GM18873 (cell line): ENCODE measurements at regions not wholly inside any gene's neighbourhood (a gene's known extent, or its start where the extent isn't known, plus 50 kb on each side); places are given as distances from the start of the nearest gene placed in this dataset.
"Not testable (repeated sequence)": the region's sequence is repeated elsewhere in the genome, so short reads cannot be mapped to it uniquely, and the experiment has no call there.

Experiments used
- ATAC-seq: cut with Tn5 transposase; IDR thresholded peaks from one replicate; pipeline ENCODE4 v1.9.1; 2021; ENCODE audit warnings: mild to moderate bottlenecking, moderate library complexity, moderate number of reproducible peaks; ENCODE audit not compliant: unreplicated experiment, low FRiP score

- no peak for ATAC-seq
Measured at GRCh38 chr4:108416831-108417230, 203.5 kb upstream of the RPL34 start.

- no peak for ATAC-seq
Measured at GRCh38 chr4:108415389-108415788, 205.0 kb upstream of the RPL34 start.

GRCh38 chr4:108411836-108412235 is 208.5 kb upstream of the RPL34 start:
- no peak for ATAC-seq

- ATAC-seq, result not testable (repeated sequence)
Measured at GRCh38 chr4:108409691-108410090, 210.7 kb upstream of the RPL34 start.

GRCh38 chr4:108405586-108405985 is 214.8 kb upstream of the RPL34 start:
- no peak for ATAC-seq

- no peak for ATAC-seq
Measured at GRCh38 chr4:108400309-108400708, 220.1 kb upstream of the RPL34 start.

- no peak for ATAC-seq
Measured at GRCh38 chr4:108399610-108400265, 220.6 kb upstream of the RPL34 start.

- no peak for ATAC-seq
Measured at GRCh38 chr4:108398836-108399235, 221.5 kb upstream of the RPL34 start.

GRCh38 chr4:108398316-108398715 is 222.1 kb upstream of the RPL34 start:
- no peak for ATAC-seq

- no peak for ATAC-seq
Measured at GRCh38 chr4:108397850-108398249, 222.5 kb upstream of the RPL34 start.

GRCh38 chr4:108396900-108397497 is 223.4 kb upstream of the RPL34 start:
- no peak for ATAC-seq

- no peak for ATAC-seq
Measured at GRCh38 chr4:108395786-108396185, 224.6 kb upstream of the RPL34 start.

- no peak for ATAC-seq
Measured at GRCh38 chr4:108393890-108394472, 225.2 kb upstream of the LEF1 start.

GRCh38 chr4:108391701-108392455 is 223.1 kb upstream of the LEF1 start:
- ATAC-seq, result no peak

- ATAC-seq, result no peak
Measured at GRCh38 chr4:108385076-108385475, 216.3 kb upstream of the LEF1 start.

GRCh38 chr4:108384544-108384943 is 215.8 kb upstream of the LEF1 start:
- no peak for ATAC-seq

GRCh38 chr4:108383157-108383556 is 214.4 kb upstream of the LEF1 start:
- ATAC-seq, result no peak

- no peak for ATAC-seq
Measured at GRCh38 chr4:108382751-108383150, 214.0 kb upstream of the LEF1 start.

- no peak for ATAC-seq
Measured at GRCh38 chr4:108378164-108378563, 209.4 kb upstream of the LEF1 start.

- ATAC-seq, result no peak
Measured at GRCh38 chr4:108377021-108377420, 208.3 kb upstream of the LEF1 start.

- ATAC-seq, result no peak
Measured at GRCh38 chr4:108375434-108375833, 206.7 kb upstream of the LEF1 start.
